Nephron (organoid): ENCODE measurements at regions not wholly inside any gene's neighbourhood (a gene's known extent, or its start where the extent isn't known, plus 50 kb on each side); places are given as distances from the start of the nearest gene placed in this dataset.

Experiments
- H3K27ac Mint-ChIP-seq, 3 experiments: 2 replicates each; pipeline ENCODE4 v1.8.0; 2020; ENCODE audit warnings: mixed read lengths in 3 of 3, mild to moderate bottlenecking in 2 of 3, moderate library complexity in 1 of 3
- H3K27me3 Mint-ChIP-seq: 2 replicates; pipeline ENCODE4 v1.8.0; 2021; ENCODE audit warnings: low read depth, mild to moderate bottlenecking, moderate library complexity, mixed read lengths
- H3K36me3 Mint-ChIP-seq: 2 replicates; pipeline ENCODE4 v1.8.0; 2020; ENCODE audit warnings: low read depth, mixed read lengths
- H3K4me1 Mint-ChIP-seq: 2 replicates; pipeline ENCODE4 v1.8.0; 2020; ENCODE audit warnings: mixed read lengths
- H3K4me3 Mint-ChIP-seq, 3 experiments: 2 replicates each; pipeline ENCODE4 v1.8.0; 2020; ENCODE audit warnings: mild to moderate bottlenecking in 3 of 3, mixed read lengths in 3 of 3, moderate library complexity in 2 of 3
- H3K9me3 Mint-ChIP-seq: 2 replicates; pipeline ENCODE4 v1.8.0; 2020; ENCODE audit warnings: mixed read lengths
- CTCF ChIP-seq, 3 experiments: fragments of 200-600 bp; sonication (generic); IDR thresholded peaks; one replicate each; pipeline ENCODE4 v1.5.0; 2021; ENCODE audit warnings: antibody characterized with exemption in 3 of 3; ENCODE audit not compliant: unreplicated experiment in 3 of 3

GRCh38 chr17:53061446-53061845 is 761.3 kb upstream of the KIF2B start:
- TF ChIP-seq CTCF (IDR thresholded peaks at IDR 0.05; ENCODE audit: unreplicated experiment in 3 of 3) = no peak
- H3K27ac Mint-ChIP-seq = no peak overlapping the region
- H3K27me3 Mint-ChIP-seq = no peaks in the 10 kb centered on the region
- H3K4me3 Mint-ChIP-seq = no peak overlapping the region
- no peaks in the 10 kb centered on the region for H3K36me3 Mint-ChIP-seq
- peaks cover 3% of the 10 kb centered on the region for H3K4me1 Mint-ChIP-seq
- peaks cover 26% of the 10 kb centered on the region for H3K9me3 Mint-ChIP-seq

- Mint-ChIP-seq H3K27ac (no peak overlapping the region), H3K27me3 (no peaks in the 10 kb centered on the region), H3K4me3 (no peak overlapping the region)
Measured at GRCh38 chr17:53058031-53058430, 764.7 kb upstream of the KIF2B start.

GRCh38 chr17:53046781-53047180 is 775.9 kb upstream of the KIF2B start:
- Mint-ChIP-seq H3K36me3 (no peaks in the 10 kb centered on the region), H3K9me3 (peaks cover 10% of the 10 kb centered on the region), H3K27ac (no peak overlapping the region), H3K4me1 (no peaks in the 10 kb centered on the region), H3K27me3 (no peaks in the 10 kb centered on the region), H3K4me3 (no peak overlapping the region)
- no peak for TF ChIP-seq CTCF (IDR thresholded peaks at IDR 0.05; ENCODE audit: unreplicated experiment in 3 of 3)

More at GRCh38 chr17:53058031-53058430, 764.7 kb upstream of the KIF2B start:
- Mint-ChIP-seq H3K4me1 (peaks cover 12% of the 10 kb centered on the region), H3K36me3 (no peaks in the 10 kb centered on the region), H3K9me3 (peaks cover 26% of the 10 kb centered on the region)
- no peak for TF ChIP-seq CTCF (IDR thresholded peaks at IDR 0.05; ENCODE audit: unreplicated experiment in 3 of 3)

GRCh38 chr17:53039981-53040380 is 782.7 kb upstream of the KIF2B start:
- Mint-ChIP-seq H3K4me1 (no peaks in the 10 kb centered on the region), H3K27ac (no peak overlapping the region), H3K36me3 (no peaks in the 10 kb centered on the region), H3K27me3 (no peaks in the 10 kb centered on the region), H3K4me3 (no peak overlapping the region), H3K9me3 (peaks cover 10% of the 10 kb centered on the region)
- no peak for TF ChIP-seq CTCF (IDR thresholded peaks at IDR 0.05; ENCODE audit: unreplicated experiment in 3 of 3)

GRCh38 chr17:53033297-53033696 is 789.4 kb upstream of the KIF2B start:
- Mint-ChIP-seq H3K4me1 (no peaks in the 10 kb centered on the region), H3K36me3 (no peaks in the 10 kb centered on the region), H3K27me3 (no peaks in the 10 kb centered on the region), H3K9me3 (peaks cover 18% of the 10 kb centered on the region), H3K4me3 (no peak overlapping the region), H3K27ac (no peak overlapping the region)
- TF ChIP-seq CTCF (IDR thresholded peaks at IDR 0.05; ENCODE audit: unreplicated experiment in 3 of 3) = no peak

GRCh38 chr17:53032861-53033271 is 789.9 kb upstream of the KIF2B start:
- Mint-ChIP-seq H3K27me3 (no peaks in the 10 kb centered on the region), H3K9me3 (peaks cover 18% of the 10 kb centered on the region), H3K4me1 (no peaks in the 10 kb centered on the region), H3K27ac (no peak overlapping the region), H3K4me3 (no peak overlapping the region), H3K36me3 (no peaks in the 10 kb centered on the region)
- peak in 2 of 3 experiments; percentile 39 to 56 for TF ChIP-seq CTCF (IDR thresholded peaks at IDR 0.05; ENCODE audit: unreplicated experiment in 3 of 3)
